NCI-H524 treated with DMSO at 0.1 percent for 48 hours (cell line): ENCODE measurements at regions not wholly inside any gene's neighbourhood (a gene's known extent, or its start where the extent isn't known, plus 50 kb on each side); places are given as distances from the start of the nearest gene placed in this dataset.
"Not testable (repeated sequence)": the region's sequence is repeated elsewhere in the genome, so short reads cannot be mapped to it uniquely, and the experiment has no call there.

Experiments
- DNase-seq: peaks from one replicate; lab custom pipeline; 2025; lab: John Stamatoyannopoulos, UW

- no peak for DNase-seq
Observed at GRCh38 chr6:101113468-101114260, 232.5 kb upstream of the ASCC3 start.

- peak; percentile 74 for DNase-seq
Observed at GRCh38 chr6:101114703-101115102, 233.6 kb upstream of the ASCC3 start.

GRCh38 chr6:101116337-101116736 lies 235.2 kb upstream of the ASCC3 start:
- peak; percentile 95 for DNase-seq

GRCh38 chr6:101117393-101118135 lies 236.4 kb upstream of the ASCC3 start:
- no peak for DNase-seq

- DNase-seq, result no peak
Observed at GRCh38 chr6:101118136-101118396, 236.9 kb upstream of the ASCC3 start.

GRCh38 chr6:101120747-101121146 lies 239.6 kb upstream of the ASCC3 start:
- no peak for DNase-seq

GRCh38 chr6:101125380-101125971 lies 244.3 kb upstream of the ASCC3 start:
- no peak for DNase-seq

- peak; percentile 89 for DNase-seq
Observed at GRCh38 chr6:101126501-101126900, 245.4 kb upstream of the ASCC3 start.

- no peak for DNase-seq
Observed at GRCh38 chr6:101129851-101130250, 248.7 kb upstream of the ASCC3 start.

- no peak for DNase-seq
Observed at GRCh38 chr6:101146389-101146788, 247.1 kb upstream of the GRIK2 start.

GRCh38 chr6:101150226-101150625 lies 243.3 kb upstream of the GRIK2 start:
- no peak for DNase-seq

- DNase-seq, result not testable (repeated sequence)
Observed at GRCh38 chr6:101157638-101158037, 235.9 kb upstream of the GRIK2 start.

GRCh38 chr6:101163611-101164010 lies 229.9 kb upstream of the GRIK2 start:
- peak; percentile 94 for DNase-seq

- no peak for DNase-seq
Observed at GRCh38 chr6:101167638-101168037, 225.9 kb upstream of the GRIK2 start.

- DNase-seq, result not testable (repeated sequence)
Observed at GRCh38 chr6:101171049-101171448, 222.5 kb upstream of the GRIK2 start.

GRCh38 chr6:101178748-101179147 lies 214.8 kb upstream of the GRIK2 start:
- DNase-seq, result no peak

- no peak for DNase-seq
Observed at GRCh38 chr6:101181006-101181405, 212.5 kb upstream of the GRIK2 start.

- not testable (repeated sequence) for DNase-seq
Observed at GRCh38 chr6:101188285-101188798, 205.2 kb upstream of the GRIK2 start.

GRCh38 chr6:101195588-101195987 lies 197.9 kb upstream of the GRIK2 start:
- no peak for DNase-seq

- no peak for DNase-seq
Observed at GRCh38 chr6:101199441-101199840, 194.1 kb upstream of the GRIK2 start.

GRCh38 chr6:101202867-101203374 lies 190.6 kb upstream of the GRIK2 start:
- DNase-seq, result no peak

- no peak for DNase-seq
Observed at GRCh38 chr6:101203664-101204063, 189.8 kb upstream of the GRIK2 start.

GRCh38 chr6:101208152-101208551 lies 185.4 kb upstream of the GRIK2 start:
- no peak for DNase-seq
